HG02610 (cell line): ENCODE measurements at regions not wholly inside any gene's neighbourhood (a gene's known extent, or its start where the extent isn't known, plus 50 kb on each side); places are given as distances from the start of the nearest gene placed in this dataset.

Experiments used
- ATAC-seq: cut with Tn5 transposase; IDR thresholded peaks from one replicate; pipeline ENCODE4 v1.9.1; 2021; ENCODE audit warnings: mild to moderate bottlenecking, moderate library complexity; ENCODE audit not compliant: unreplicated experiment

DNA sequence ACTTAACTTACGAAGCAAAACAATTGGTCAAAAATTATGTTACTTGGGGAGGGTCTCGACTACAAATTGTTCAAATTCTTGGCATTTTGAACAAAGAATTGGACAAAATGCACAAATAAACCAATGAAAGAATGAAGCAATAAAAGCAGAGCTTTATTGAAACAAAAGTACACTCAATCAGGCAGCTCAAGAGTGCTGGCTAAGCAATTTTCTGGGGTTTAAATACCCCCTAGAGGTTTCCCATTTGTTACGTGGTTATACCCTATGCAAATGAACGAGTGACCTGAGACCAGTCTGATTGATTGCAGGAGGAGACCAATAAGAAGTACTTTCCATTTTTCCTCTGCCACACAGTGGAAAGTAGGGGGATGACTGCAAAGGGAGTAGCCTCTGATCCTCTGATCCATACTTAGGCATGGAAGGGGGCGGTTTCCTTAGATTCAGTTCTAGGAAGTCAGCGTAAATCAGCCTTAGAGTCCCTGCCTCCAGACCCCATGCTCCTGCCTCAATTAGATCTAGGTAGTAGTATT, 228.6 kb downstream of the EFNB2 start:
- ATAC-seq, result no peak

DNA sequence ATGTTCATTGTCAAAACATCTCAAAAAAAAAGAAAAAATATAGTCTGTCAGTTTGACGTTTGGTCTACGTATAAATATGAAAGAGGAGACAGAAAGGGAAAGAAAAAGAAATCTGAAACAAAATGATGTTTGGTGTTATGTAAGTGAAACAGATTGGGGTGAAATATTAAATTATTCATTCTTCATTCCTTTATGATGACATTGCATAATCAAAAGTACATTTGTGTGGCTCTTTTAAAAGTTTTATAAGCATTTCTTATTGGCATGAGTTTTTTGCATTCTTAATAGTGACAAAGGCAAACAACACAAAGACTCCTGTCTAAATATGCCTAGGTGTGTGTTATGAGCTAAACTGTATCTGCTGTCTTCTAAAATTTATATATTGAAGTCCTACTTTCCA, 232.6 kb downstream of the EFNB2 start:
- ATAC-seq, result no peak

DNA sequence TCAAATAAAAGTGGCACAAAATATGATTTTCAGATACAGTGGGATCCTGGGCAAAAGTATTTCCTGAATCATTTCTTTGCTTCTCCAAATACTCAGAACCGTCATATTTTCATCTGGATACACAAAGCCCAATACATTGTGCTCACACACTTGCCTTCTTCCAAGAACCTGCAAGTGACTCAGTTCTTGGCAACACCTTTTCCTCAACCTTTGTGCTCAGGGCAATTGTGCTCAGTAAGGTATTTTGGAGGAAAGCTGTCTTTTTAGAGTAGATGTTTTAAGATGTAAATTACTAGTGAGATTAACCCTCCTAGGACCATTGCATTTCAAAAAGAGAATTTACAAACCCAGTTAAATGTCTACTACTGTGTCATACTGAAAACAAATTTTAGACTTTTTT, 233.5 kb downstream of the EFNB2 start:
- ATAC-seq, result no peak

DNA sequence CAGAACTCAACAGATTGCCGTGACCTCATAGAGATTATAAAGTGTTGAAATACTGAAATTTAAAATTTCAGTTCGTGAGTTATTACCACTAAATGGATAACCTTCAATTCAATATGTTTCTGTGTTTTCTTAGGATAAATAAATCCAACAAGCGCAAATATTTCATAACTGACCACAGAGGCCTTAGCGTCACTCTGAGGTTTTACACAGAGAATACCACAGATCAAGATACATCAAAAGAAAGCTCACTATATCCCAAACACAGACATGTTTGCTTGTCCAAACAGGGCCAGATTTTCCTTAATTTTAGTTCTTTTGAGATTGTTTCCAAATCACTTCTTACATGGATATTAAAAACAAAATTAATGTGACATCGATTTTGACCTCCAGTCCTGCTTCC, 235.8 kb downstream of the EFNB2 start:
- ATAC-seq, result no peak

DNA sequence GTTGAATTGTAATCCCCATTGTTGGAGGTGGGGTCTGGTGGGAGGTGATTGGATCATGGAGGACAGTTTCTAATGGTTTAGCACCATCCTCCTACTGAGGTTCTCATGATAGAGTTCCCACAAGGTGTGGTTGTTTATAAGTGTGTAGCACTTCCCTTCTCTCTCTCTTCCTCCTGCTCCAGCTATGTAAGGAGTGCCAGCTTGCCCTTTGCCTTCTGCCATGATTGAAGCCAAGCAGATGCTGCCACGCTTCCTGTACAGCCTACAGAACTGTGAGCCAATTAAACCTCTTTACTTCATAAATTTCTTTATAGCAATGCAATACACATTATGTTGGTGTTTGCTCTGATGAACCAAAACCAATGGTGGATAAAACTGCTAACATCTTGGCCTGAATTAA, 238.2 kb downstream of the EFNB2 start:
- ATAC-seq, result no peak

DNA sequence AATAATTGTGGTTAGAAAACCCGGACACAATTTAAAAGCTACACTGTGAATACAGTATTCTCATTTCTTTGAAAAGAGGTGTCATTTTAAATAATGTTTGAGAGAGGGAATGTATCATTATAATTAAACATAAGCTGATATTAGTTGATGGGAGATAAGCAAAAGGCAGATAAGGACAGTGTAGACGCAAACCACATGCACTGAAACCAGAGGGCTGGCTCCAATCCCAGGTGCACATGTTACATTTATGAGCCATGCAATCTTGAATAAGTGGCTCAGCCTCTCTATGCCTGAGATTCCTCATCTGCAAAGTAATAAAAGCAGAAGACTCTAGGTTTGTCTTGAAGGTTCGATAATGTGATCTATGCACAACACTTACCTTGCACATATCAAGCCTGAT, 238.7 kb downstream of the EFNB2 start:
- ATAC-seq, result no peak

DNA sequence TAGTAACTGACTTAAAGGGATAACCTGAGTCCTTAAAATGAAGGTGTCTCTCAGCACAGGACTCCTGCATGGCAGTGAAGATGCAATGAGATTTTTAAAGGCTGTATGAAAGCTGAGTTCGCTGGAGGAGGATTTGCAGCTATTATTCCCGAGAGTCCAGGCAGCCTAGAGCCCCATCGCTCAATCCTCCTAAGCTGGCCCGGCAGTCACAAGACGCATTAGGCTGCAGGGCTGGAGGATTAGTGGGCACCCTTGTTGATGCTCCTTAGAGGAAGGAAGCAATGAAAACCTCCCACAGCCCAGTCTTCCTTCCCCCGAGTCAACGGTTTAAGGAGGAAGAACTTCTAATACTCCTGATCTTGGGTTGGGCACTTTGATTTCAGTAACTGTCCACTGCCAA, 239.5 kb downstream of the EFNB2 start:
- ATAC-seq, result no peak

DNA sequence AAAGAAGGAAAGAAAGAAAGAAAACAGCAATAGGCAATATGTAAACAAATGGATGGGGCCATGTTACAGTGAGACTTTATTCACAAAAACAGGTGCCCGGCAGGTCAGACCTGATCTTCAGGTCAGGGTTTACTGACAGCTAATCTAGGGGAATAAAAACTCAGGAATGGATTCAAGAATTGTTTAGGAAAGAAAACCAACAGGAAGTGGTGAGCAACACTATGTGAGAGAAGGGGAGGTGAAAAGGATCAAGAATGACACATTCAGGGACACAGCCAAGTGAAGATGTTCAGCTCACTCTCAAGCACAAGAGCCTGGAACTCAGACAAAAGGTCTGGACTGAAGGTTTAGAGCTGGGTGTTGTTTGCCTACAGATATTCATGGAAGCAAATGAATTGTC, 244.5 kb downstream of the EFNB2 start:
- ATAC-seq, result no peak

DNA sequence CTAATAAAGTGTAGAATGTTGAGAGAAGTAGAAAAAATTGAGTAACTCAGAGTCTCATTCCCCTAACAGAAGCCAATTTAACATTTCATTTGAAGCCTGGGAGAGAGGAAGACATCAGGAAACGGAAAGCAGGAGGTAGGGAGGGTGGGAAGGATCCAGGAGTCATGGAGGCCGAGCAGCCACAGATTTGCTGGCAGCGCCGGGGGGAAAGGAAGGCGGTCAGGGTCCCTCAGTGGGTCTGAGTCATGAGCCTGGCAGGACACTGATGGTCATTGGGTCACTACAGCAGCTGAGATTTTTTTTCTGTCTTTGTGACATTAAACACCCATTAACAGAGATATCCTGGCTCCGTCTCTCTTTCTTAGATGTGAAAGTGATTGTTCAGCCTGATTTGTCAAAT, 248.1 kb downstream of the EFNB2 start:
- ATAC-seq, result no peak

DNA sequence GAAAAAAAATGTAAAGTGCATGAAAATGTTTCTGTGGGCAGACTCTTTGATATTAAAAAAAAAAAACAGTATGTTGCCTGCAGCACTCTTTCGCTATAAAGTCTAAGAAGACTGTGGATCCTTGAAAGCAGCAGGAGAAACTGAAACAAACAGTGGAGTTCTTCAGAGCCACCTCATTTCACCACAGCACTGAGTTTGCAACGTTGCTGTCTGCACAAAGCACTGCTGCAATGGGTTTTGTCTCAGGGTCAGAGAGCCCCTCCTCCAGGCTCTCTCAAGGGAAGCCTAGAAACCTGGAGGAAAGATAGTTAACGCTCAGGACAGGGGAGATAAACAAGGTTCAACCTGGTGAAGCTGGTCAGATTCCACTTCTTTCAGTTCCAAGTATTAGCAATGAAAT, 248.7 kb downstream of the EFNB2 start:
- no peak for ATAC-seq

DNA sequence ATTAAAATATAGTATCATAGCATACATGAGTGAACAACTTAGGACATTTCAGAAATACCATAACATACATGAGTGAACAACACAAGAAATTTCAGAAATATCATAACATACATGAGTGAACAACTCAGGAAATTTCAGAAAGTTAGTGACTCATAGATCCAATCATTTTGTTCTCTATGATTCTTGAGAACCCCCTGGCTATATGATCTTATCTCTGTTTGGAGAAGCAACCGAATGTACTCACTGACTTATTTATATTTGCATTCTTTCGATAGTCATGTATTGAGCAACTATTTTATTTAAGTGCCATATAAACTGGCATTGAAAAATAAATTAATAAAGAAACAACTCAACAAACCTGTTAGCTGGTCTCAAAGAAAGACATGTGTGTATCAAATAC, 251.1 kb downstream of the EFNB2 start:
- no peak for ATAC-seq

DNA sequence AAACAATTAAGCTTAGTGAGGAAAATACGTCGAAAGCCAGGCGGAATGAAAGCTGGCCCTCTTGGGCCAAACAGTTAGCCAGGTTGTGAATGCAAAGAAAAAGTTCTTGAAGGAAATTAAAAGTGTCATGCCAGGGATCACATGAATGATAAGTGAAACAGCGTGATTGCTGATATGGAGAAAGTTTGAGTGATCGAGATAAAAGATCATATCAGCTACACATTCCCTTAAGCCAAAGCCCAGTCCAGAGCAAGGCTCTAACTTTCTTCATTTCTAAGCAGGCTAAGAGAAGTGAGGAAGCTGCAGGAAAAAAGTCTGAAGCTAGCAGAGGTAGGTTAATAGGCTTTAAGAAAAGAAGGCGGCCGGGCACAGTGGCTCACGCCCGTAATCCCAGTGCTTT, 254.0 kb downstream of the EFNB2 start:
- ATAC-seq, result no peak

DNA sequence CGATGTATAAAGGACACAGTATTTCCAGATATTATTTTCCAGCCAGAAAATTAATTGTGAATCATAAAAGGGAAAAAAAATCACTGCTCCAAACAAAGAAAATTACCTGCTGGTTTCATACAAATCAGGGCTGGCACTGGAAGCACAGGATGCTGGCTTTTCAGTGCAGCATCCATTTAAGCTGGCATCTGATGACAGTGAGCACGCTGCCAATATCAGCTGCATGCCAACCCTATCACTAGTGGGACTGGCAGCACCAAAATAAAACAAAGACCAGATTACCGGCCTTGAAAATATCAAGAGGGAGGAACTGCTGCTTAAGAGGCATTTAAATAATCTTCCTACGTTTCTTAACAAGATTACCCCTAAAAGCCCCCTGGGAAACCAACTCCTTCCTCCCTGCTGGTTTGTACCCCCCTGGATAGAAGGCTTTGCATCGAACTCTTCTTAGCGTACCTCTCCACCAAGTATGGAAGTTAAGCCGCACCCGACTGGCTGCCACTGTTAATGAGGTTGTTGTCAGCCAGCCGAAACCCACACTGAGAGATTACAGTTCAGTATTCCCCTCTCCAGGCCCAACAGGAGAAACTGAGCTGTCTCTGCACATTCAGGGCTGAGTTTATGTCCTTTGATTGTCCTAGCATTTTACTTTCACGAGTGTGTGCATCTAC, 257.8 kb downstream of the EFNB2 start:
- no peak for ATAC-seq

DNA sequence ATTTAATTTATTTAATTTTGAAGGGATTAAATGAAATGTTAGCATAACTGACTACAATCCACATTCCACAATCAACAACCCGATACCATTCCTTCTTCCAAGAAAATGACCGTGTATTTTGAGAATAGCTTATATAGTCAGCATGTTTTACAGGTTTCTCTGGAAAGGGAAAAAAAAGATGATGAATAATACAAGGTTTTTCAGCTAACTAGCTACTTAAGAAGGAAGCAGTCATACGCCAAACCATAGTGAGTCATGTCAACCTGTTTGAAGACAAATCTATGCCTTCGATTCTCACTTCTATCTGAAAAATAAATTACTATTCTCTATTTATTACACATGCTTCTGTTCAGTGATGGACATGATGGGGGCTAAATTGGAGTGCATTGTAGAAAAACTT, 258.6 kb downstream of the EFNB2 start:
- no peak for ATAC-seq

DNA sequence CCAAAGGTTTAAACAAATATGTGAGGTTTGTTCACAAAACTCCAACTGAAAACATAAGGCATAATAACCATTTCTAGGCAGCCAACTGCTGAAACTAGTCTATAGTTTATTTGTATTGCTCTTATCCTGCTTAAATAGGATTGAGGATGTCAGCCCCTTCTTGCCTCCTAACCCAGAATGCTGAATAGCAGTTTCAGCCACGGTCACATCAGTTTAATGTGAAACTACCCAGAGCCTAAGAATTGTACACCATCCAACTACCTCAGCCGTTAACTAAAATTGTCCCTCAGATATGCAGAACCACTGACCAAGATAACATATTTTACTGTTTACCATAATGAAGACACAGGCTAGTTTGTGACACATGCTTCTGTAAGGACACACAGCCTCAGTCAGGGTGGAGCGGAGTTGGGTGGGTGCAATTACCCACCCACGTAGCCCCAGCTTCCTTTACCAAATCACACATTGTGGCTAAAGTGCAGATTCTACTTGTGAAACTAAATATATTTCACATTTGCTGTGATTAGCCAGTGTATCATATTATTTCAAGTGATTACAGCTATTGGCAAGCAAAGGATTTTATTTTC, 259.9 kb downstream of the EFNB2 start:
- ATAC-seq, result no peak

DNA sequence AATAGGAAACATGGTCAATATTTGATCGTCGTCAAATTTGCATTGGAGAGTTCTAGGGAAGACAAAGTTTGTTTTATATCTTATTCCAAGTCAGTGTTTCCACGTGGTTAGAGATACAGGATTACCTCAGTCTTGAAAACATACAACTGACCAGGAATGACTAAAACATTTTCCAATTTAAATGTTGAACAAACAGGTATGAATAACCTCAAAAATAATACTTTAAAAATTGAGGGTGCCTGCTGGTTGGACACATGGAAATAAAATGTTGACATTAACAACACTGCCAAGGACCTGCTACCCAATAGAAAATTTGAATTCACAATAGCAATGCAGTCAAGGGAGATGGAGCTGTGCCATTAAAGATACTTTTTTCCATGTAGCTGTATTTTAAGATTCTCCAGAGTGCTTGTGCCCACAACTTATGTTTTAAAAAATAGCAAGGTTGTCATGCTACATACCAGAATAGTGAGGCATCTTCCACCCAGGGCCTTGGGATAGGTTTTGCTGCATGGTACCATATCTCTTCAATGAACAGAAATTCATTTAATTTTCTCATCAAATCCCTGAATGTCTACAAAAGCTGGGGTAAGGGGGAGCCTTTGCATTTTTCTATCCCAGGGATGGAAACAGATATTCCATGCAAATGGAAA, 260.8 kb downstream of the EFNB2 start:
- ATAC-seq, result no peak

DNA sequence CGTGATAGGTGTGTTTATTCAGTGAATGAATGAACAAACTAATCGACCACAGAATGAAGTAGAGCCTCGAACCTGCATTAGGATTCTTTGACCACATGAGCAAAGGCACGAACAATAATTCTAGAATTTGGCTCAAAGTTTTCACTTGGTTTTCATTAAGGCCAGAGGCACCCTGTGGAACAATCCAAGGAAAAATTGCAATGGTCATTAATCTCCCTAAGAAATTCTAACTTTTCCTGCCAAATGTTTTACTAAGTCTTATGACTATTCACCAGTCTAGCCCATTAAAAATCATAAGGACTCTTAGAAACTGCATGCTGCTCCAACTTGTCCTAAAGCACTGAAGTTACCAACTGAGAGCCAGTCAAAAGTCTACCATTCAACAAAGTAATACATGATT, 271.7 kb downstream of the EFNB2 start:
- ATAC-seq, result no peak

DNA sequence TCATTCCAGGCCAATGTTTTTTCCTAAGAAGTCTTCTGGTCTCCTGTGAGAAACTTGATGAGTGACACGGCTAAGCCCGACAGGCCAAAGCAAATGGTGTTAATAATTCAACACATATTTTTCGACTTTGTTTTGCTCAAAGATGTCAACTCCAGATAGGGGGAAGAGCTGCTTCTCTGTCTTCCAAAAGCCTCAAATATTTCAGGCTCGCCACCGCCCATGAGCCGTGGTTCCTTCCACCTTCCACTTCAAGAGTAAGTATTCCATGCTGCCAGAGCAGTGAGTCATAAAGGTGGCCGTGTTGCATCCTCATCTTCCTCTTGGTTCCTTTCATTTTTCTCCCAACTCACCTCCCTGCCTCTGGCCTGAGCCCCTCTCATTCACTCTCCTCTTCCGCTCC, 272.6 kb downstream of the EFNB2 start:
- ATAC-seq, result no peak

DNA sequence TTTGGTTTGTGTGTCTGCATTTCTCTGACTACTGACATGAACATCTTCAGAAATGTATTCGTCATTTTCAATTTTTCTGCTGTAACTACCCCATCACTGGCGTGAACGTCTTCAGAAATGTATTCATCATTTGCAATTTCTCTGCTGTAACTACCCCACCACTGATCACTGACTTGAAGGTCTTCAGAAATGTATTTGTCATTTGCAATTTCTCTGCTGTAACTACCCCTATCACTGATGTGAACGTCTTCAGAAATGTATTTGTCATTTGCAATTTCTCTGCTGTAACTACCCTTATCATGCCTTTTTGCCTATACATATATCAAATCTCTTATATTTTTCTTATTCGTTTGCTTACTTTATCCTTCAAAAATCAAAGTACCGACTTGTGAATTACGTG, 274.0 kb downstream of the EFNB2 start:
- no peak for ATAC-seq

DNA sequence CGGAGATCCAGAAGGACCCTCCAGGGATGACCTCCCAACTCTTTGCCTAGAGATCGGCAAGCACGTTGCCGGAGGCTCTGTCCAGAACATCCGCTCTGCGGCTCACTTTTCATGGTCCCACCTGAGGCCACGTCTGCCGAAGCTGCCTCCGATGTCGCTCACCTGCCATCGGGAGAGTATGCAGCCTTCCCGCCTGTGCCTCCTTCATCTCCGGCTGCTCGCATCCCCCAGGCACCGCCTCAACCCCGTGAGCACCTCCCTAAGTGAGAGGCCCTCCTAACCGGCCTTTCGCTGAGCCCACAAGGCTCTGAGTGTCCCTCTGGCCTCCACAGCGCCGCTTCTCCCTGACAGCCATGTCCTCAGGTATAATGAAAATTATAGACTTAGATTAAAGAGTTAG, 275.1 kb downstream of the EFNB2 start:
- ATAC-seq, result no peak

DNA sequence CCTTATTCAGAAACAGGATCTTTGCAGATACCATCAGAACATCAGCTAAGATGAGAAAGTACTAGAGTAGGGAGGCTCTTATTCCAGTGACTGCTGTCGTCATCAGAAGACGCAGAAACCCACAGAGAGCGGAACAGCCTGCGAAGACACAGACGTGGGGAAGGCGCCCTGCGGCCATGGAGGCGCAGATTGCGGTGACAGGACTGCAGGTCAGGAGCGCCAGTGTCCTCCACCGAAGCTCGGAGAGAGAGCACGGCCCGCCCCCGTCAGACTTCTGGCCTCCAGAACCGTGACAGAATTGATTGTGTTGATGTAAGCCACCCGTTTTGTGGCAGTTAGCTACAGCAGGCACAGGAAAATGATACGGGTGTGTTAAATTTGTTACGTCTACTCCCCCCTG, 275.5 kb downstream of the EFNB2 start:
- ATAC-seq, result no peak

DNA sequence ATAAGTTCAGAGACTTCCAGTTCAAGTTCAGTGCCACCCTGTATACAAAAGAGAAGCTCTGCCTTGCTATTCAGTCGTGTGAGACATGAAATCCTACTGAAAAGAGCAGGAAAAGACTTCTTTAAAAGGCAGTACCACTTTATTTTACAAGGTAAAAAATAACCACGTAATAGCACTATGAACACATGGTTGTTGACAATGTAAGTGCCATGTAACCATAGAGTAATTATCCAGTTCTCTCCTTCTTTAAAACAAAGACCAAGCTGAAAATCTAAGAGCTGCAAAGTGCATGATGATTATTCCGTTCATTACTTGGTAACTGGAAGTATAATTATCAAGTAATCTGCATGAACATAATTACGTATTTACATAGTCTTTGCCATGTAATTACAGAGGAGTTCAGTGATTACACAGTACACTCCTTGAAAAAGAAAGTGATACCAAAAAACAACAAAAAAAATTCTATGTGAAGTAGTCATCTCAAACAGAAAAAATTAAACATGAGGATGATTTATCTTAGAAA, 288.7 kb downstream of the EFNB2 start:
- no peak for ATAC-seq
